Memory B cell (primary cell): ENCODE measurements at regions not wholly inside any gene's neighbourhood (a gene's known extent, or its start where the extent isn't known, plus 50 kb on each side); places are given as distances from the start of the nearest gene placed in this dataset.

Experiments used
- ATAC-seq: fragments of 150-1000 bp; cut with Tn5 transposase; 2 replicates; pipeline ENCODE4 v1.10.0; 2021; ENCODE audit warnings: low read depth, mild to moderate bottlenecking, moderate library complexity
- DNase-seq, 2 donors: peaks; one replicate each; pipeline ENCODE4 v3.0.0; 2022; ENCODE audit warnings: low spot score in 2 of 2
- H3K27ac Mint-ChIP-seq: one replicate; pipeline ENCODE4 v1.8.0; 2022; ENCODE audit warnings: mild to moderate bottlenecking, moderate library complexity, mixed read lengths
- H3K27me3 Mint-ChIP-seq: one replicate; pipeline ENCODE4 v1.8.0; 2022; ENCODE audit warnings: mixed read lengths
- H3K36me3 Mint-ChIP-seq: one replicate; pipeline ENCODE4 v1.8.0; 2022; ENCODE audit warnings: mild to moderate bottlenecking, mixed read lengths
- H3K4me1 Mint-ChIP-seq: one replicate; pipeline ENCODE4 v1.8.0; 2022; ENCODE audit warnings: mixed read lengths
- H3K4me3 Mint-ChIP-seq: one replicate; pipeline ENCODE4 v1.8.0; 2022; ENCODE audit warnings: mild to moderate bottlenecking, moderate library complexity, mixed read lengths
- H3K9me3 Mint-ChIP-seq: one replicate; pipeline ENCODE4 v1.8.0; 2022; ENCODE audit warnings: mixed read lengths

DNA sequence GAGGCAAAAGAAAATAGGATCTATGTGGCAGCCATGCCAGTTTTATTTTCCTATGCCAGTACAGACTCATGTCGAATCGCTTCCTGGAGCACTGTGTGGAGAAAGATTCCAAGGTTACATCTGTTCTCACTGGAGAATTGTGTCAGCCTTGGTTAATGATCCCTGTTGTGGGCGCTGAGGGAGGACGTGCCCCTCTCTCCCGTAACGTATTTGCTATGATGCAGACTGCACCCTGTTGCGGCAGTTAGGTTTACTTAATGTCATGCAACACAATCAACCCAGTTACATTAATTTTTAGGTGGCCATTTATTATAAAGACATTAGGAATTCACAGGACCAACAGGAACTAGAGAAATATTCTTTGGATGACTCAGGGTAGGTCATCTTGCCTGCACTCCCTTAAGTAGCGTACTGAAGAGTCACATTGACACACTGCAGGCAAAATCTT lies 892.9 kb downstream of the EFNB2 start:
- Mint-ChIP-seq H3K36me3 (no peaks in the 10 kb centered on the region), H3K4me3 (no peak overlapping the region), H3K9me3 (peaks cover 6% of the 10 kb centered on the region), H3K4me1 (no peaks in the 10 kb centered on the region), H3K27ac (no peak overlapping the region), H3K27me3 (no peaks in the 10 kb centered on the region)
- DNase-seq (no peak), ATAC-seq (no peak)

DNA sequence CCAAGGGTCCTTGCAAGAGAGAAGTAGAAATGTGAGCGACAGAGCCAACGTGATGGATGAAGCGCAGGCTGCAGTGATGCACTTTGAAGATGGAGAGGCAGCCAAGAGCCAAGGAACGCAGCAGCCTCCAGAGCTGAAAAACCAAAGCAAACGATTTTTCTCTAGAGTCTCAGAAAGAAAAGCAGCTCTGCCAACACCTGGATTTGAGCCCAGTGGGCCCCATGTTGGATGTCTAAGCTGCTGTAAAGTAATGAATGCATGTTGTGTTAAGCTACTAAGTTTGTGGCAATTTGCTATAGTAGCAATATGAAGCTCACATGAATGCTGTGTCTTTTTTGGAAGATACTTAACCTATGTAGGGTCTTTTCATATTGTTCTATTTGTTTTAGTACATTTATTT lies 894.3 kb downstream of the EFNB2 start:
- no peaks in the 10 kb centered on the region for H3K36me3 Mint-ChIP-seq
- ATAC-seq = no peak
- no peaks in the 10 kb centered on the region for H3K27me3 Mint-ChIP-seq
- H3K4me3 Mint-ChIP-seq = no peak overlapping the region
- H3K27ac Mint-ChIP-seq = no peak overlapping the region
- peaks cover 8% of the 10 kb centered on the region for H3K9me3 Mint-ChIP-seq
- DNase-seq = no peak
- H3K4me1 Mint-ChIP-seq = no peaks in the 10 kb centered on the region

DNA sequence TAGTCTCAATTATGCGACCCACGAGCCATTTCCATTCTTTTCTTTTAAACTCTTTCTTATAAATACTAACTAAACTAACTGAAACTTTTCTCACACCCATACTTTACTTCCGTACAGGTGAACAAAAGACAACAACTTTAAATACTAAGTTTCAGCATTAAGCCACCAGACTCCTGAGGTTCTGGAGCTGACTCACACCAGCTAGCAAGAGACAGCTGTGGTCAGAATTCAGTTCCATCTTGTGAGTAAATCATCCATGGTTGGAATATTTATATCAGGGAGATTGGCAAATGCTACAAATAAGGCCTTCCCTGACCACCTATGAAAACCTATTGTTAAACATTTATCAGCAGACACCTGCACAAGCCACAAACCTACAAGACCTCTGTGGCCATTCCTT lies 897.0 kb downstream of the EFNB2 start:
- DNase-seq (no peak), ATAC-seq (no peak)
- Mint-ChIP-seq H3K27ac (no peak overlapping the region), H3K27me3 (no peaks in the 10 kb centered on the region), H3K4me3 (no peak overlapping the region), H3K36me3 (no peaks in the 10 kb centered on the region), H3K4me1 (no peaks in the 10 kb centered on the region), H3K9me3 (peaks cover 6% of the 10 kb centered on the region)

DNA sequence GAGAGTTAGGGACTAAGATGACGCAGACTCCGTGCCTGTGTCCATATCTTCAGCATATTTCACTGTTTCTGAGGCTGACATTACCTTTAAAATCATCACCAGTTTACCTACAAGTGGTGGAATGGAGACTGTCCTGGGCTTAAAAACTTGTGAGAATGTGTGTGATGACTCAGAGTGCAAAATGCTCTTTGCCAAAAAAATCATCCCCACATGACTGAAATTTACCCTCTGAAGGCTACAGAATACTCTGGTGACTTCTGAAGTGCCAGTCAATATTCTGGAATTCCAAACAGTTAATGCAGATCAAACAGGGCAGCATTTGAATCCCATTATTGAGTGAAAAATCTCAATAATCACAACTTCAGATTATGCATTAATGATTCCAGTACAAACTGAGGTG lies 901.4 kb downstream of the EFNB2 start:
- Mint-ChIP-seq H3K4me3 (no peak overlapping the region), H3K27ac (no peak overlapping the region), H3K9me3 (peaks cover 3% of the 10 kb centered on the region), H3K27me3 (no peaks in the 10 kb centered on the region), H3K4me1 (no peaks in the 10 kb centered on the region), H3K36me3 (no peaks in the 10 kb centered on the region)
- no peak for DNase-seq
- ATAC-seq = no peak

DNA sequence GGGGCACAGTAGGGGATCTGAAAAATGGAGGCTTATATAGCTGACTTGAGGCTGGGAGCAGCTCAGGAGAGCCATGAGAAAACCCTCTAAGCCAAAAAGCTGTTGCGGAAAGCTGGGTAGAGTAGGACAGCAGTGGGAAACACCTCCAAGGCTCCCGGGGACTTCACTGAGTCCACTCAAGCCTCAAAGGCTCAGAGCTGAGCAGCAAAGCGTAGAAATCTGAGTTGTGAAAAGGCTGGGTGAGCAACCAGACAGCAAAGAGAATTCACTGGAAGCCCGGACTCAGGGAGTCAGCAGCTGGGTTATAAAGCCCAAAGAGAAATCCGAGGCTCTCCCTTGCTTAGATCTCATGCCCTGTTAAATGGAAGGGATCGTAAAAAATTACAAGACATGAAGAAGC lies 905.0 kb downstream of the EFNB2 start:
- H3K27me3 Mint-ChIP-seq = no peaks in the 10 kb centered on the region
- ATAC-seq = no peak
- H3K36me3 Mint-ChIP-seq = no peaks in the 10 kb centered on the region

DNA sequence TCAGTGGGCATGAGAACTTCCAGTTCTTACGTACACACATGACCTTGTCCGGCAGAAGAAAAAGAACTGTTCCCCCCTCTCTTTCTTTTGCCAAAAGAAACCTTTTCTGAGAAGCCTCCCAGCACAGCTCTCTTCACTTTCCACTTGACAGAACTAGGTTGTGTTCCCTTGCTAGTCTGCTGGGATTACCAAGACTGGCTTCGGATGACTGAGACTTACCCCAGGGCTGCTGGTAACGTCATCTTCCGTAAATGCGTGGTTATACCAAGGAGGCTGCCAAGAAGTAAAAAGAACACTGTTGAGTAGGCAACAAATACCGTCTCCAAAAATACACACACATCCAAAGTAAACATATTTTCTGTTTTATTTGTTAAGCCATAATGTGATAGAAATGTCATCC lies 908.2 kb downstream of the EFNB2 start:
- H3K36me3 Mint-ChIP-seq = no peaks in the 10 kb centered on the region
- no peak overlapping the region for H3K4me3 Mint-ChIP-seq
- no peaks in the 10 kb centered on the region for H3K4me1 Mint-ChIP-seq
- peaks cover 1% of the 10 kb centered on the region for H3K9me3 Mint-ChIP-seq
- DNase-seq = no peak
- ATAC-seq = no peak
- H3K27me3 Mint-ChIP-seq = no peaks in the 10 kb centered on the region
- H3K27ac Mint-ChIP-seq = no peak overlapping the region

More for the DNA sequence above, 905.0 kb downstream of the EFNB2 start:
- H3K9me3 Mint-ChIP-seq = peaks cover 1% of the 10 kb centered on the region
- H3K4me1 Mint-ChIP-seq = no peaks in the 10 kb centered on the region
- no peak overlapping the region for H3K4me3 Mint-ChIP-seq
- no peak for DNase-seq
- no peak overlapping the region for H3K27ac Mint-ChIP-seq

DNA sequence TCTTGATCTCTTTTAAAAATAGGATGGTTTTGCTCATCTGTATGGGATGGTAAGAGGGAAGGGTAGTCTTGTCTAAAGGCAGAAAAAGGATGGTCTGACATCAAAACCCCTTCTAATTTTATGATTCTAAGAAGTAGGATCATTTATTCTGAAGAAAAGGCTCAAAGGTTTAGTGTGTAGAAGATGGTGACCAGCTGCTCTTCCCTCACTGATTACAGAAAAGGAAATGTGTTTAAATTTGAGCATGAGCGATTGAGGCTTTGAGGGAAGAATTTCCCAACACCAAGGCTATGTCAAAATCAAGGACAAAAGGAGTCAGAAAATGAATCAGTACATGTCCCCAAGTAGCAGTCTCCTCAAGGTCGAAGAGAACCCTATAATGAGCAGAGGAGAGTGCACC lies 909.8 kb downstream of the EFNB2 start:
- Mint-ChIP-seq H3K4me1 (no peaks in the 10 kb centered on the region), H3K4me3 (no peak overlapping the region), H3K27ac (no peak overlapping the region)

GRCh38 chr13:105616333-105617075 lies 919.0 kb downstream of the EFNB2 start:
- H3K9me3 Mint-ChIP-seq = peaks cover 1% of the 10 kb centered on the region
- no peak for ATAC-seq
- no peak overlapping the region for H3K4me3 Mint-ChIP-seq
- no peak for DNase-seq
- H3K27me3 Mint-ChIP-seq = no peaks in the 10 kb centered on the region
- no peak overlapping the region for H3K27ac Mint-ChIP-seq
- no peaks in the 10 kb centered on the region for H3K4me1 Mint-ChIP-seq
- no peaks in the 10 kb centered on the region for H3K36me3 Mint-ChIP-seq

More for the DNA sequence above, 909.8 kb downstream of the EFNB2 start:
- Mint-ChIP-seq H3K9me3 (no peaks in the 10 kb centered on the region), H3K36me3 (no peaks in the 10 kb centered on the region), H3K27me3 (no peaks in the 10 kb centered on the region)
- DNase-seq (no peak), ATAC-seq (no peak)

DNA sequence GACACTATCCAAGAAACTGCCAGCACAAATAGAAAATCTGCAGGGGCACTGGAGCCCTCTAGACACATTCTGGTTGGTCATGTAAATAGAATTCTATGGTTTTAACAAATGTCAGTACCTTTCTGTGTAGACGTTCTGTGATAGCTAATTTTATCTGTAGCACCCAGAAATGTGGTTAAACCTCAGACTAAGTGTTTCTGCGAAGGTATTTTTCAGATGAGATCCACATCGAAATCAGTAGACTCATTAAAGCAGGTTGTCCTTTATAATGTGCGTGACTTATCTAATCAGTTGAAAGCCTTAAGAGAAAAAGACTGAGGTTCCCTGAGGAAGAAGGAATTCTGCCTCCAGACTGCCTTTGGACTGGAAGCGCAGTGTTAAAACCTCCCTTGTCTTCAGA lies 922.9 kb downstream of the EFNB2 start:
- Mint-ChIP-seq H3K4me3 (no peak overlapping the region), H3K27ac (no peak overlapping the region), H3K4me1 (no peaks in the 10 kb centered on the region), H3K27me3 (no peaks in the 10 kb centered on the region), H3K9me3 (no peaks in the 10 kb centered on the region), H3K36me3 (no peaks in the 10 kb centered on the region)
- DNase-seq (no peak), ATAC-seq (no peak)

DNA sequence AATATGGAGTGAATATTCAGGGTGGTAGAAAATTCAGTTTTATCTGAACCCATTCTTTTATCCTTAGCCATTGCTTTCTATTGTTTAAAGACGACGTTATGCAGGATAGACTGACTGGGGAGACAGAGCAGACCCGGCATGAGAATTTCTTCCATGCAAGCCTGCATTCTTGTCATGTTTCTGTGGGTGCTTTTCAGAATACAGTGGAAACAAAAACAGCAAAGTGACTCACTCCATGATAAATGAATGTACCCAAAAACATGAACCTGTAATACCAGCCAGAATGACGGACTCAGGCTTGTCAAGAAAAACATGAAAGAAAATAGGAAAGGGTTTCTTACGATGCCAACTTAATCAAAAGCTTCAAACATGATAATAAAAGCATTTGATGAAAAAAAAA lies 924.0 kb downstream of the EFNB2 start:
- Mint-ChIP-seq H3K9me3 (no peaks in the 10 kb centered on the region), H3K4me1 (no peaks in the 10 kb centered on the region), H3K4me3 (no peak overlapping the region), H3K27ac (no peak overlapping the region), H3K36me3 (no peaks in the 10 kb centered on the region), H3K27me3 (no peaks in the 10 kb centered on the region)
- no peak for DNase-seq
- no peak for ATAC-seq

GRCh38 chr13:105608104-105608503 lies 927.4 kb downstream of the EFNB2 start:
- Mint-ChIP-seq H3K27me3 (no peaks in the 10 kb centered on the region), H3K27ac (no peak overlapping the region), H3K4me3 (no peak overlapping the region), H3K4me1 (no peaks in the 10 kb centered on the region), H3K9me3 (no peaks in the 10 kb centered on the region), H3K36me3 (no peaks in the 10 kb centered on the region)
- ATAC-seq = no peak
- DNase-seq = no peak

- Mint-ChIP-seq H3K27ac (no peak overlapping the region), H3K4me3 (no peak overlapping the region), H3K4me1 (no peaks in the 10 kb centered on the region), H3K36me3 (no peaks in the 10 kb centered on the region), H3K9me3 (peaks cover 1% of the 10 kb centered on the region), H3K27me3 (no peaks in the 10 kb centered on the region)
- ATAC-seq = no peak
- DNase-seq = no peak
Measured at GRCh38 chr13:105607426-105607825, 928.0 kb downstream of the EFNB2 start.

DNA sequence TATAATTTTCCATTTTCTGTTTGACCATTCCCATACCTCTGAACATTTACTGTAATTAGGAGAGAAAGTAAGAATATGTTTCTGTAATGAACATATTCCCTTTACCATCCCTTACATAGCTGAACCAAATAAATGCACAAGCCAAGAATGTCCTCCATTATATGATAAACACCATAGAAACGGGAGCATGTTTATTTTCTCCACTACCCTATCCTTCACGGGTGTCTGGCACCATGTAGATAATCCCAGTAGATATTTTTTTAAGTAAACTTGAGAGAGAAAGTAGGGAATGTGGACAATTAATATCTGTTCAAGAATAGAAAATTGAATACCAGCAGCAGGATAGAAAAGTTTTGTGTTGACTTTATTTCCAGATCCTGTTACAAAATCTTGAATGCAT lies 928.4 kb downstream of the EFNB2 start:
- Mint-ChIP-seq H3K36me3 (no peaks in the 10 kb centered on the region), H3K27ac (no peak overlapping the region), H3K4me1 (no peaks in the 10 kb centered on the region), H3K9me3 (peaks cover 1% of the 10 kb centered on the region), H3K27me3 (no peaks in the 10 kb centered on the region), H3K4me3 (no peak overlapping the region)
- ATAC-seq (no peak), DNase-seq (no peak)

DNA sequence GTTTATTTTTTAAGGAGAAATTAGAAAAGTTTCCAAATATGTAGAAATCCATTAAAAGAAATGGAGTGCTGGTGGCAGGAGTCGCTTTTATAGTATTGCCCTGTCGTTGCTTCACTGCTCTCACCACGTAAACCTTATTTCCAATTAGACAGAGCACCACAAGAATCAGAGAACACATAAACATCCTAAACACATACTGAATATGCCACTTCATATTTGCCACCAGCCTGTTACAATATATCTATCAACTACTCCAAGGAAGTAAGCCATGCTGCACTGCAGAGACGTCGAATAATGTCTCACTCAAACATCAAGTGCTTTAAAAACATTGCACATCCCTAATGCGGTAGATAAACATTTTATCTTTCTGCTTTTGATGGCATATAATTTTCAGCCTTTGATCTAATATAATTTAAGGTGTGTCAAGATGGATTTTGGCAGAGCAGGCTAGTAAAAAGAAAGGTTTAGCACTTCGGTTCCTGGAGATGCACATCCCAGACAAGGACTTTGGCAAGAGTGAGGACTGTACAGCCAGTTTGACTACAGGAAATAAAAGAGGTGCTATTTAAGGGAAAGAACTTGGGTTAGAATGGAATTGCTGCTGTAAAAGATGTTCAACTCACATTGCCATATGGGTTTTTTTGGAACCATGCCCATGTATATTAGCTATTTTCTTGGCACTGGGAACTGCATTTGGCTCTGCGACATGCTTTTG lies 932.3 kb downstream of the EFNB2 start:
- H3K27ac Mint-ChIP-seq = no peak overlapping the region
- ATAC-seq (no peak), DNase-seq (no peak)
- no peaks in the 10 kb centered on the region for H3K36me3 Mint-ChIP-seq
- H3K27me3 Mint-ChIP-seq = no peaks in the 10 kb centered on the region
- H3K4me1 Mint-ChIP-seq = no peaks in the 10 kb centered on the region
- peaks cover 9% of the 10 kb centered on the region for H3K9me3 Mint-ChIP-seq
- H3K4me3 Mint-ChIP-seq = no peak overlapping the region
